ENCODE measurements at regions not wholly inside any gene's neighbourhood (a gene's known extent, or its start where the extent isn't known, plus 50 kb on each side); places are given as distances from the start of the nearest gene placed in this dataset.

DNA sequence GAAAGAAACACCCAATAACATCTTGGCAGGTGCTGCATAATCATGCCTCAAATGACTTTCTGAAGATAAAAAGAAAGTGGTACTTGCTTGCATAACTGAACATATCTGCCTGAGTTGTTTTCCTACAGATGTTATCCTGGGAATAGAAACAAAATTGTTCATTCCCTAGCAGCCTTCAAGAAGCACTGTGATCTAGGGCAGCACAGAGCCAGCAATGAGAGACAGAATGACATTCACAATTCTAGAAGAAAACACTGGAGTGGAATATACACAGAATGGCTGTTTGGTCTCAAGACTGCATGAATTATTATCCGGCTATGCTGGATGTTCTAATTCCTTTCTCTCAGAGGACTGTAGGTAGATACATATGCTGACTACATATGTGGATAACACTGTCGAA is 790.9 kb downstream of the PDHA2 start:
- TF ChIP-seq, protein P1, sequence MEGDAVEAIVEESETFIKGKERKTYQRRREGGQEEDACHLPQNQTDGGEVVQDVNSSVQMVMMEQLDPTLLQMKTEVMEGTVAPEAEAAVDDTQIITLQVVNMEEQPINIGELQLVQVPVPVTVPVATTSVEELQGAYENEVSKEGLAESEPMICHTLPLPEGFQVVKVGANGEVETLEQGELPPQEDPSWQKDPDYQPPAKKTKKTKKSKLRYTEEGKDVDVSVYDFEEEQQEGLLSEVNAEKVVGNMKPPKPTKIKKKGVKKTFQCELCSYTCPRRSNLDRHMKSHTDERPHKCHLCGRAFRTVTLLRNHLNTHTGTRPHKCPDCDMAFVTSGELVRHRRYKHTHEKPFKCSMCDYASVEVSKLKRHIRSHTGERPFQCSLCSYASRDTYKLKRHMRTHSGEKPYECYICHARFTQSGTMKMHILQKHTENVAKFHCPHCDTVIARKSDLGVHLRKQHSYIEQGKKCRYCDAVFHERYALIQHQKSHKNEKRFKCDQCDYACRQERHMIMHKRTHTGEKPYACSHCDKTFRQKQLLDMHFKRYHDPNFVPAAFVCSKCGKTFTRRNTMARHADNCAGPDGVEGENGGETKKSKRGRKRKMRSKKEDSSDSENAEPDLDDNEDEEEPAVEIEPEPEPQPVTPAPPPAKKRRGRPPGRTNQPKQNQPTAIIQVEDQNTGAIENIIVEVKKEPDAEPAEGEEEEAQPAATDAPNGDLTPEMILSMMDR (IDR thresholded peaks at IDR 0.05) = no peak
- H3K4me3 ChIP-seq = no peak overlapping the region
- H3K27ac ChIP-seq = no peak overlapping the region
- DNase-seq (ENCODE audit: low spot score) = no peak

DNA sequence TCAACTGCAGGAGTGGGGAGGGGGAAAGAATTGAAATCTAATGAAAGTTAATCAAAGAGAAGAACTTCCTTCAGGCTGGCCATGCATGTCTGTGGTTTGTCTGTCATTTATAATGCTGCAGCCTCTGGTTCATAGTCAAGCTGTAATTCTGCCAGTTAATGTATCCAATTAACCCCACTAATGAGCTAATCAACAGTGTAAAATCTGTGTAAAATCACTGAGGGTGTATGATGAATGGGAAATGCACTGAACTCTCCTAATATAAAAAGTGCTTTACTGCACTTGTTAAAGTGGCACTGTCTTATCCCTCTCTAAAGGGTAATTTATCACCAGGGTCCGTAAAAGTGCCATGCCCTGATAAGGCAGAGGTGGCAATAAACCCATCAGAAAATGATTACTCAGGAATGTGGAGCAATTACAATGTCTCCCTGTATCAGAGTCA is 798.1 kb downstream of the PDHA2 start:
- TF ChIP-seq, protein P1 (IDR thresholded peaks at IDR 0.05) = no peak
- no peak overlapping the region for H3K27ac ChIP-seq
- DNase-seq (ENCODE audit: low spot score) = no peak
- no peak overlapping the region for H3K4me3 ChIP-seq

DNA sequence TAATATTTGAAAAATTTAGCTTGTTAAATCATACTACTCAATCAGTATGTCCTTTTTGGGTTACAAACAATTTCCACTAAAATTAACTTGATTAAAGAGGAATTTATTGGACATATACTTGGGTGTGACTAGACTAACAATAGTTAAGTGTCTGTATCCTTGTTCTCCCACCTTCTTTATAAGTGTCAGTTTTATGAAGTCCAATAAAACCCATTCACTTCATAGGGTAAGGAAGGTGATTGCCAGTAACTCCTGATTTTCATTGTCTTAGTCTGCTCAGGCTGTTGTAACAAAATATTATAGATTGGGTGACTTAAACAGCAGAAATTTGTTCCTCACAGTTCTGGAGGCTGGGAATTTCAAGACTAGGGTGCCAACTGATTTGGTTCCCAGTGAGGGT is 800.0 kb downstream of the PDHA2 start:
- TF ChIP-seq, protein P1 (IDR thresholded peaks at IDR 0.05) = no peak
- DNase-seq (ENCODE audit: low spot score) = no peak
- Histone ChIP-seq H3K27ac (no peak overlapping the region), H3K4me3 (no peak overlapping the region)

DNA sequence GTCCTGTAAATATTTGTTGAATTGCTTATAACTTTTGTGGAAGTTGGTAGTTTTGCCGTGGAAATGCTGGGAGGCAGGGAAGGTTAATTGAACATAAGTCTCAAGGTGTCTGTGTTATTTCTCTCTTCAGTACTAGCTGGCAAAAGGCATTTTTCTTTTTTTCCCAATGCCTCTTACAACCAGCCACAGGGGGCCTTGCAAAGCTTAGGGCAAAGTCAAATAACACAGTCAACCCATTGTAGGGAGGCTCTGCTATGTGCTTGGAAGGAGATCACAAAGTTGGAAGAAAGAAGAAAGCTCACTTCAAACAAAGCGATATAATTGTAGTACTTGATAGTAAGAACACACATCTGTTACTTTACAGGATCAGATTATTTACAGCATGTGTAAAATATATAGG is 802.6 kb downstream of the PDHA2 start:
- Histone ChIP-seq H3K4me3 (no peak overlapping the region), H3K27ac (no peak overlapping the region)
- TF ChIP-seq, protein P1 (IDR thresholded peaks at IDR 0.05) = no peak
- DNase-seq (ENCODE audit: low spot score) = no peak

DNA sequence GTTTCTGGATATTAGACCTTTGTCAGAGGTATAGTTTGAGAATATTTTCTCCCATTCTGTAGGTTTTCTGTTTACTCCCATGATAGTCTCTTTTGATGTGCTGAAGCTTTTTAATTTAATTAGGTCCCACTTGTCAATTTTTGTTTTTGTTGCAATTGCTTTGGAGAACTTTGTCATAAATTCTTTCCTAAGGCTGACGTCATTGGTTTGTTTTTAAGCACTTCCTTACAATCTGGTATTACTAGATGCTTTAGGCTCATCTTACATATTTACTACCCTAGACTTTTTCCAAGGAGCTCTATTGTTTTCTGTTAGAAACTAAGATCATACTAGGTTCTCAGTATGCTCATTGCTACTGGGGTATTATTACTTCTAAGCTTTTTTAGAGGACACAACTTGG is 806.3 kb downstream of the PDHA2 start:
- TF ChIP-seq, protein P1 (IDR thresholded peaks at IDR 0.05) = no peak
- no peak for DNase-seq (ENCODE audit: low spot score)
- Histone ChIP-seq H3K4me3 (no peak overlapping the region), H3K27ac (no peak overlapping the region)

DNA sequence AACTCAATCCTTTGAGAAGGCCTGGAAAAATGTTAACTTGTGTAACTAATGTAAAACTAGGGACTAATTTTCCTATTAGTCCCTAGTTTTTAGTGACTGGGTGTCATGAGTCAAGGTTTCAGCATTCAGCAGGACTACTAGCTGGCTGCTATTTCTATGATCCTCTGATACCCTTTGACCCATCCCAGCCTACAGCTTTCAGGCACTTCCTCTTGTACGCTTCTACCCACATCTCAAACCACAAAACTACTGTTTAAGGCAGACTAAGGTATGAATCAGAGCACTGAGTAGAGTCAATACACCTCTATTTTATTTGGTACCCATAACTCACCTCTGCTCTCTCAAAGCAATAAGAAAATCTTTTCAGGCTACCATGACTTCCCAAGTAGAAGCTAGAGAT is 809.6 kb downstream of the PDHA2 start:
- TF ChIP-seq, protein P1 (IDR thresholded peaks at IDR 0.05) = no peak
- DNase-seq (ENCODE audit: low spot score) = no peak
- no peak overlapping the region for H3K27ac ChIP-seq
- no peak overlapping the region for H3K4me3 ChIP-seq

DNA sequence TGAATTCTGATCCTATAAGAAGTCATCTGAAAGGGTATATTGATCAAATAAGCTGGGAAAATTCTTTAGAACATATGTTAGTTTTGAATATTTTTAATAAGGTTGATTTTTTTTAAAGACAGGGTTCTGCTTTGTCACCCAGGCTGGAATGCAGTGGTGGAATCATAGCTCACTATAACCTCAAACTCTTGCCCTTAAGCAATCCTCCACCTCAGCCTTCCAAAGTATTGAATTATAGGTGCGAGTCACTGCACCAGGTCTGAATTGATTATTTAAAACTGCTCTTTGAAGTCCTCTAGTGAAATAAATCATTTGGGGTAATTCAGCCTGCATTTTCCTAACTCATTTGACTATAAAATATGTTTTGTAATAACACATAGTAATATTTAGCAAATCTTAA is 812.3 kb downstream of the PDHA2 start:
- H3K4me3 ChIP-seq = no peak overlapping the region
- no peak for DNase-seq (ENCODE audit: low spot score)
- no peak overlapping the region for H3K27ac ChIP-seq
- TF ChIP-seq, protein P1 (IDR thresholded peaks at IDR 0.05) = no peak

Data from coronary artery (tissue), 2 donors.